Heart left ventricle (tissue), 13 donors: ENCODE measurements at regions not wholly inside any gene's neighbourhood (a gene's known extent, or its start where the extent isn't known, plus 50 kb on each side); places are given as distances from the start of the nearest gene placed in this dataset.

ENCODE experiments used
- CTCF ChIP-seq, 12 donors: fragments of 200-600 bp; sonication (generic) in 4 of 12; IDR thresholded peaks; one replicate each; pipeline versions ENCODE4 v1.5.0 to v1.8.0; 2018 to 2022; ENCODE audit warnings: antibody characterized with exemption in 12 of 12, mild to moderate bottlenecking in 5 of 12
- POLR2A ChIP-seq, 2 donors: fragments of 450-650 bp; IDR thresholded peaks; one replicate each; pipeline ENCODE4 v1.6.1; 2017; ENCODE audit warnings: antibody characterized with exemption in 2 of 2, mild to moderate bottlenecking in 2 of 2, moderate library complexity in 2 of 2
- donor health status: ischemic (EF 13 %, LVEDD 7.1; RV severe dilation, severe dysfunction).
- donor health status: DM: no; HTN: yes; CAD: no.
- donor health status: DM: no; HTN: no; CAD: no.
- donor health status: ischemic (EF 25% LVEDD 6.9; RV normal size, moderate dysfunction).
- donor health status: ischemic (EF 25% LVEDD 5.7; RV mildly dilated, moderate dysfunction).
- donor health status: ischemic (EF 35%, LVEDD 5.7; RV mildly dilated, moderate dysfunction).
- donor health status: nonischemic (EF 11% LVEDD 7.7; RV severe dilation, severe dysfunction).
- donor health status: DM: yes; HTN: yes; CAD: no.
- donor health status: PGD.
- donor health status: ischemic (EF 29% LVEDD 5.4; RV normal size, mild dysfunction).
- donor health status: nonischemic (EF 23%, LVEDD 6.1; RV moderate dilation, normal function).

GRCh38 chrX:39367416-39367815 lies 566.2 kb downstream of the MID1IP1 start:
- TF ChIP-seq POLR2A (IDR thresholded peaks at IDR 0.05) (no peak), CTCF (IDR thresholded peaks at IDR 0.05) (no peak)
